PC-3 (cell line): ENCODE measurements at regions not wholly inside any gene's neighbourhood (a gene's known extent, or its start where the extent isn't known, plus 50 kb on each side); places are given as distances from the start of the nearest gene placed in this dataset.

Source experiments
- CTCF ChIP-seq: fragments of 300-600 bp; sonication (generic); conservative IDR thresholded peaks from 2 replicates; pipeline ENCODE4 v1.5.1; 2017; ENCODE audit warnings: antibody characterized with exemption, low read depth, mild to moderate bottlenecking, low read length
- EZH2 ChIP-seq: fragments of 300-600 bp; sonication (generic); IDR thresholded peaks from one replicate; pipeline ENCODE4 v1.6.1; 2017; ENCODE audit warnings: antibody characterized with exemption, mild to moderate bottlenecking, low read length; ENCODE audit not compliant: unreplicated experiment
- EZH2phosphoT487 ChIP-seq: fragments of 300-600 bp; sonication (generic); IDR thresholded peaks from 2 replicates; pipeline ENCODE4 v1.6.1; 2018; ENCODE audit warnings: mild to moderate bottlenecking, antibody characterized with exemption, low read length, borderline replicate concordance

- TF ChIP-seq EZH2 (no peak), CTCF (peak; percentile 37; the same call in 1 of the 2 replicates), EZH2phosphoT487 (no peak)
Measured at GRCh38 chr3:187832202-187832601, 86.9 kb upstream of the BCL6 start.
